Ascending aorta (tissue), 2 donors: ENCODE measurements at regions not wholly inside any gene's neighbourhood (a gene's known extent, or its start where the extent isn't known, plus 50 kb on each side); places are given as distances from the start of the nearest gene placed in this dataset.
"Not testable (repeated sequence)": the region's sequence is repeated elsewhere in the genome, so short reads cannot be mapped to it uniquely, and the experiment has no call there.

Source experiments
- DNase-seq, 2 donors: peaks; one replicate each; pipeline ENCODE4 v3.0.0-alpha.2; 2019; ENCODE audit warnings: low spot score in 2 of 2
- H3K27ac ChIP-seq, 2 donors: fragments of 200-600 bp; sonication (generic); one replicate each; pipeline ENCODE4 v1.5.1; 2016 to 2017; ENCODE audit warnings: mild to moderate bottlenecking in 1 of 2
- H3K27me3 ChIP-seq: fragments of 200-600 bp; sonication (generic); one replicate; pipeline ENCODE4 v1.5.1; 2017
- H3K36me3 ChIP-seq, 2 donors: fragments of 200-600 bp; sonication (generic); one replicate each; pipeline ENCODE4 v1.5.1; 2016
- H3K4me1 ChIP-seq, 2 donors: fragments of 200-600 bp; sonication (generic); one replicate each; pipeline ENCODE4 v1.5.1; 2016 to 2017; ENCODE audit warnings: mild to moderate bottlenecking in 1 of 2
- H3K4me3 ChIP-seq, 2 donors: fragments of 200-600 bp; sonication (generic); one replicate each; pipeline ENCODE4 v1.5.1; 2016 to 2017; ENCODE audit warnings: mild to moderate bottlenecking in 1 of 2
- H3K9me3 ChIP-seq, 2 donors: fragments of 200-600 bp; sonication (generic); one replicate each; pipeline ENCODE4 v1.5.1; 2016
- intact Hi-C: fragments of 100-400 bp; cut with DNase I; formaldehyde crosslinking; loops from one replicate; pipeline ENCODE4 v1.15.1; 2023
- TF ChIP-seq, protein P1 (sequence below), 3 experiments: fragments of 200-600 bp in 2 of 3; fragments of 450-650 bp in 1 of 3; sonication (generic) in 2 of 3; IDR thresholded peaks; one replicate each; pipeline ENCODE4 v1.5.1; 2016 to 2019; ENCODE audit warnings: antibody characterized with exemption in 3 of 3, mild to moderate bottlenecking in 1 of 3, moderate library complexity in 1 of 3

DNA sequence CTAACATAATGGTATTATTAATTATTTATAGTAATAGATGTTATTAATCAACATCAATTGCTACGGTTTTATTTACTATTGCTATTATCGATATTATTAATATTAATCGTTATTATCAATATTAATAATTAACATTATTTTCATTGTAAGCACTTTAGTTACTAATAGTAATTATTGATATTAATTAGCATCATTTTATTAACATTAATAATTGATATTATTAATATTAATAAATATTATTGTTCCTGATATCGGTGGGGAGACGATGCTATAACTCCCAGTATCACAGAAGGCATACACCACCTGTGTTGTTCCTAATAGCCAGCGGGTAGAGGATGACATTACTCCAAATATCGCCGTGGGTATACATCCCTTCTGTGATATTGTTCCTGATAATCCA, 335.5 kb downstream of the MEX3B start:
- H3K36me3 ChIP-seq = no peaks in the 10 kb centered on the region
- intact Hi-C loops = no loop called here
- H3K27me3 ChIP-seq = no peaks in the 10 kb centered on the region
- TF ChIP-seq, protein P1, sequence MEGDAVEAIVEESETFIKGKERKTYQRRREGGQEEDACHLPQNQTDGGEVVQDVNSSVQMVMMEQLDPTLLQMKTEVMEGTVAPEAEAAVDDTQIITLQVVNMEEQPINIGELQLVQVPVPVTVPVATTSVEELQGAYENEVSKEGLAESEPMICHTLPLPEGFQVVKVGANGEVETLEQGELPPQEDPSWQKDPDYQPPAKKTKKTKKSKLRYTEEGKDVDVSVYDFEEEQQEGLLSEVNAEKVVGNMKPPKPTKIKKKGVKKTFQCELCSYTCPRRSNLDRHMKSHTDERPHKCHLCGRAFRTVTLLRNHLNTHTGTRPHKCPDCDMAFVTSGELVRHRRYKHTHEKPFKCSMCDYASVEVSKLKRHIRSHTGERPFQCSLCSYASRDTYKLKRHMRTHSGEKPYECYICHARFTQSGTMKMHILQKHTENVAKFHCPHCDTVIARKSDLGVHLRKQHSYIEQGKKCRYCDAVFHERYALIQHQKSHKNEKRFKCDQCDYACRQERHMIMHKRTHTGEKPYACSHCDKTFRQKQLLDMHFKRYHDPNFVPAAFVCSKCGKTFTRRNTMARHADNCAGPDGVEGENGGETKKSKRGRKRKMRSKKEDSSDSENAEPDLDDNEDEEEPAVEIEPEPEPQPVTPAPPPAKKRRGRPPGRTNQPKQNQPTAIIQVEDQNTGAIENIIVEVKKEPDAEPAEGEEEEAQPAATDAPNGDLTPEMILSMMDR (IDR thresholded peaks at IDR 0.05) = no peak
- no peaks in the 10 kb centered on the region for H3K4me1 ChIP-seq
- H3K4me3 ChIP-seq = no peak overlapping the region
- H3K27ac ChIP-seq = no peak overlapping the region
- DNase-seq = no peak
- H3K9me3 ChIP-seq = no peaks in the 10 kb centered on the region

DNA sequence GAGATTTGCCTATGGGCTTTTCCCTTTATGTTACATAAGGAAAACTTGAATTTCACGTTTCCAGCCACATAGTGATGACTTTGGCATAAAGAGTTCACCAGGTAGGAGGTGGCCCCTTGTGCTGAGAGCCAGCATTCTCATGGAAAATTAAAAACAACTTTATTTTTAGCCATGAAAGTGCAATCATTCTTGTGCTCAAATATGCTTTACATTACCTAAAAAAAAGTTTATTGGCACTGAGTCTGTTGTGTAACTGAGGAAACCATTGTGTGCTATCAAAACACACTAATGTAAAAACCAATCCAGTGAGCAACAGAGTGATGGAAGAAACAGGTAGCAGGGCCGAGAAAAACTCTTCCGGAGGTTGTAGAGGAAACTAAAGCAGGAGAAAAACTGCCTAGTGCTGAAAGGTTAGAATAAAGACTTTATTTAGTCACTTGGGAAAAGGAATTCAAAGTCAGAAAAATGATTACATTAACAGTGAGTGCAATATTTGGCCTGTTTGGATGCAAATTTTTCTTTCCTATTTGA, 332.9 kb upstream of the TMC3 start:
- H3K27ac ChIP-seq, intact Hi-C loops, H3K9me3 ChIP-seq, H3K4me3 ChIP-seq, H3K27me3 ChIP-seq, H3K36me3 ChIP-seq, DNase-seq, H3K4me1 ChIP-seq: not testable (repeated sequence)

DNA sequence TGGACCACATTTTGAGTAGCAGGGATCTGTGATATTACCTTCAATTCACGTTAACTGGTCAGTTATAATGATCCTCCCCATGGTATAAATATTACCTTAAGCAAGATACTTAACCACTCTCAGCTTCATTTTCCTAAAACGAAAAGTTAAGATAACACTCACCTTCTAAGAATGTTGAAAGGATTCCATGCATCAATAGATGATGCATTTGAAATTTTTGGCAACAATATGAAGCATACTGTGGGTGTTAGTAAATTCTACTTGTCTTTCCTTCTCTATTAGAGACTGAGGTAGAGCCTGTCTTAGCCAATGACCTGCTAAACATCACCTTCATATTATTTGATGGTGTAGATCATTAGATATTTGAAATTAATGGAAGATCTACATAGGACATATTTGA, 331.7 kb upstream of the TMC3 start:
- H3K4me3 ChIP-seq, H3K27me3 ChIP-seq, H3K27ac ChIP-seq, intact Hi-C loops, H3K4me1 ChIP-seq, H3K36me3 ChIP-seq, DNase-seq, H3K9me3 ChIP-seq: not testable (repeated sequence)

DNA sequence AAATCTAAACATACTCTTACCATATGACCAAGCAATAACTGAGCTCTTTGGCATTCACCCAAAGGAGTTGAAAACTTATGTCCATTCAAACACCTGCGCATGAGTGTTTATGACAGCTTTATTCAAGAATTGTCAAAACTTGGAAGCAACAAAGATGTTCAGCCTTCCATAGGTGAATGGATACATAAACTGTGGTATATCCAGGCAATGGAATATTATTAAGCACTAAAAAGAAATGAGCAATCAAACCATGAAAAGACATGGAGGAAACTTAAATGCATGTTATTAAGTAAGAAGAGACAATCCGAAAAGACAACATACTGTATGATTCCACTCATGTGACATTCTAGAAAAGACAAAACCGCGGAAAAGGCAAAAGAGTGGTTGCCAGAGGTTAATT, 312.0 kb upstream of the TMC3 start:
- H3K4me3 ChIP-seq = no peak overlapping the region
- peaks cover 0 to 11% of the 10 kb centered on the region in 2 donors for H3K9me3 ChIP-seq
- H3K27ac ChIP-seq = no peak overlapping the region
- no peaks in the 10 kb centered on the region for H3K4me1 ChIP-seq
- DNase-seq = no peak
- TF ChIP-seq, protein P1 (IDR thresholded peaks at IDR 0.05) = no peak
- no peaks in the 10 kb centered on the region for H3K36me3 ChIP-seq
- no peaks in the 10 kb centered on the region for H3K27me3 ChIP-seq
- intact Hi-C loops = no loop called here

DNA sequence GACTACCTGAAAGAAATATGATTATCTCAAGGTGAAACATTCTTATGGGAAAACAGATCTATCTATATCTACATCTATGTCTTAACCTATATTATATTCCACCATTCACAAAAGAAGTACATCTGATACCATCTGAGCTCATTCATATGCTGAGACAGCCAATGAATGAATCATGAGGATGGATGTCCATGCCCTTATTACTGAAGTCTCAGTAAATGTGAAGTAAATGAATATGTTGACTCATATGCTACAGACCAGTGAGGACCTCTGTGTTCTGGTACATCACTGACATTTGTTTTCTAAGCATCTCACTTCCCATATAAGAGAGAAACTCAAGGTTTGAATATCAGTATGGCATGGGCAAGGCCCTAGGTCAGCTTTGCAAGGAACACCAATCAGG, 311.2 kb upstream of the TMC3 start:
- Histone ChIP-seq H3K27me3 (no peaks in the 10 kb centered on the region), H3K4me3 (no peak overlapping the region), H3K4me1 (no peaks in the 10 kb centered on the region), H3K27ac (no peak overlapping the region), H3K9me3 (peaks cover 0 to 11% of the 10 kb centered on the region in 2 donors), H3K36me3 (no peaks in the 10 kb centered on the region)
- intact Hi-C loops = no loop called here
- DNase-seq = no peak
- TF ChIP-seq, protein P1 (IDR thresholded peaks at IDR 0.05) = no peak

DNA sequence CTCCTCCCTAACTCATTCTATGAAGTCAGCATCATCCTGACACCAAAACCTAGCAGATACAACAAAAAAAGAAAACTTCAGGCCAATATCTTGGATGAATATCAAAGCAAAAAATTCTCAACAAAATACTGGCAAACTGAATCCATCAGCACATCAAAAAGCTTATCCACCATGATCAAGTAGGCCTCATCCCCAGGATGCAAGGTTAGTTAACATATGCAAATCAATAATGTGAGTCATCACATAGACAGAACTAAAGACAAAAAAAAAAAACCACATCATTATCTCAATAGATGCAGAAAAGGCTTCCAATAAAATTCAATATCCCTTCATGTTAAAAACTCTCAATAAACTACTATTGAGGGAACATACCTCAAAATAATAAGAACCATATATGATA, 306.8 kb upstream of the TMC3 start:
- TF ChIP-seq, protein P1 (IDR thresholded peaks at IDR 0.05) = no peak
- no peaks in the 10 kb centered on the region for H3K36me3 ChIP-seq
- intact Hi-C loops = no loop called here
- DNase-seq = no peak
- H3K9me3 ChIP-seq = peaks cover 0 to 5% of the 10 kb centered on the region in 2 donors
- H3K4me3 ChIP-seq = no peak overlapping the region
- no peaks in the 10 kb centered on the region for H3K4me1 ChIP-seq
- no peaks in the 10 kb centered on the region for H3K27me3 ChIP-seq
- H3K27ac ChIP-seq = no peak overlapping the region

DNA sequence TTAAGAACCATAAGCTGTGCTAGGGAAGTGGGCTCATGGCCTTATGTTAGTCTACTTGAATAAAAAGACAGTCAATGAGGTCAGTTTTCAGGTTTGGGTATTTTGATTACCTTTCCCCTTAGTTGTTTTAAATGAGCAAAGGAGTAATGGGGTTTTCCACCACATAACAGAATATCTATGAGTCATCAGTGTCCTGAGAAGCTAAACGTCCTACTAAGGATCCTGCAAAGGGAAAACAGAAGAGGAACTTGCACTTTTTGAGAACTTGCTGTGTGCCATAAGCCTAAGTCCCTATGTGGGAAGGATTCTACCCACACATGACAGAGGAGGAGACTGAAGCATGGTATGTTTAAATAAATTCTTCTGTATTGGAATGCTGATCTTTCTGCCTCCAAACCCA, 292.8 kb upstream of the TMC3 start:
- Histone ChIP-seq H3K4me3 (no peak overlapping the region), H3K27me3 (no peaks in the 10 kb centered on the region), H3K36me3 (no peaks in the 10 kb centered on the region), H3K9me3 (no peaks in the 10 kb centered on the region), H3K4me1 (no peaks in the 10 kb centered on the region), H3K27ac (no peak overlapping the region)
- TF ChIP-seq, protein P1 (IDR thresholded peaks at IDR 0.05) = no peak
- no peak for DNase-seq
- intact Hi-C loops = no loop called here
